ENCODE measurements at regions not wholly inside any gene's neighbourhood (a gene's known extent, or its start where the extent isn't known, plus 50 kb on each side); places are given as distances from the start of the nearest gene placed in this dataset.

DNA sequence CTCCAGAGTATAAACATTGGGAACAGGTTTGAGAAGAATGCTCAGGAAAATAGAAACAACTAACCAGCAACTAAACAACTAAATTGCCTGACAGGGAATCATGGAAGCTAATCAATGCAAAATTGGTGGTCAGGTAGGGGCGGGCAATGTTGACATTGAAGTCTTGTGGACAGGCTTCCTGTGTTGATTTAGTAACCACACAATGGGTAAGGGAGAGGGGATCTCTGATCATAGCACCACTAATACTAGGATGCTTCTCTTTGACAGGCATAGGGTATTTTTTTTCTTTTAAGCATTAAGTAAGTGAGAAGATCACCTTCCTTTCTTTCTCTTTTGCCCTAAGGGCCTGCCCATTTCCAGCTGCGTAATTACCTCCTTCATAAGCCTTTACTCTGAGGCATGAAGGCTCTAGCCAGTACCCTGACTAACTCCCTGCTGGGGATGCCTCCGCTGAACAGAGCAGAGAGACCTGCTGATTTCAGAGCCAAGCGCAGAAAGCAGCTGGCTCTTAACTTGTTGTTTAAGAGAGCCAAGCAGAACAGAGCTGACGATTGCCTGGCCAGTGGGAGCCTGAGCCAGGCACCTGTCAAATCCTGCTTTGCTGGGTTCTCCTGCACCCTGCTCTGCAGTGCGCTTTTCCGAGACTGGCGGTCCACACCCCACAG, 118.7 kb downstream of the BMP2 start:
- no peaks in the 10 kb centered on the region for H3K27me3 ChIP-seq (ENCODE audit: low read depth, low read length)
- H3K27ac ChIP-seq (ENCODE audit: low read length): no peak overlapping the region
- no peaks in the 10 kb centered on the region for H3K4me1 ChIP-seq (ENCODE audit: control insufficient read depth in 1 of 2, insufficient read depth in 2 of 2, low read length in 2 of 2)
- no peaks in the 10 kb centered on the region for H3K36me3 ChIP-seq (ENCODE audit: control insufficient read depth in 1 of 2, insufficient read depth in 2 of 2, low read length in 2 of 2)
- no peak overlapping the region for H3K4me3 ChIP-seq (ENCODE audit: low read depth in 1 of 2, low read length in 2 of 2)
- H3K9me3 ChIP-seq (ENCODE audit: control insufficient read depth in 1 of 2, low read length in 2 of 2): no peaks in the 10 kb centered on the region

- Histone ChIP-seq H3K4me3 (ENCODE audit: low read depth in 1 of 2, low read length in 2 of 2) (no peak overlapping the region), H3K4me1 (ENCODE audit: control insufficient read depth in 1 of 2, insufficient read depth in 2 of 2, low read length in 2 of 2) (no peaks in the 10 kb centered on the region), H3K27ac (ENCODE audit: low read length) (no peak overlapping the region), H3K27me3 (ENCODE audit: low read depth, low read length) (no peaks in the 10 kb centered on the region), H3K36me3 (ENCODE audit: control insufficient read depth in 1 of 2, insufficient read depth in 2 of 2, low read length in 2 of 2) (no peaks in the 10 kb centered on the region), H3K9me3 (ENCODE audit: control insufficient read depth in 1 of 2, low read length in 2 of 2) (no peaks in the 10 kb centered on the region)
These were observed 120.5 kb downstream of the BMP2 start for GRCh38 chr20:6887966-6888365.

DNA sequence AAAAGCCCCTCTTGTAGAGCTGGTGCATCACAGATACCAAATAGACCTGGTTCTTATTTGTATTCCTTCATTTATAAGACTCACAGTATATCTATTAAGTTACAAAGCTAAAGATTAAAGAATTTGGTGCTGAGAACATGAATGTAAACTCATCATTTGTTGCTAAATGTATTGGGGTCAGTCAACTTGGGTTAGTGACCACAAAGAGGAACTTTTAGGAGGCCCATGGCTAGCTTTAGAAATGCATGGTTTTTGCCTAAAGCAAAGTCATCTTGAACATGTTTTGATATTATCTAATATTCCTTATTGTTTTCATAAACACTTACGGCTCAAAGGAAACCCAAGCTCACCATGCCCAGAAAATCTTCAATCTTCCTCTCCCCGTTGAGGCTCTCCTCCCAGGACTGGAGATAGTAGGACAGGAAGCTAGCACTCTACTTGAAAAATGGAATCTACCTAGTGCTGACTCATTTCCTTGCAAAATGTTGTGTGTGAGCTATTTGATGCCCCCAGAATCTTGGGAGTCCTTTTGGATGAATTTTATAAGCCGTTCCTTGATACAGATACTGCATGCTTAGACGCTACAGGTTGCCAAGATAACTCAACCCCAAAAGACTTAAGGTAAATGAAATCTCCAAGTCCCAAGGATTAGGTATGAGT, 121.4 kb downstream of the BMP2 start:
- Histone ChIP-seq H3K4me1 (ENCODE audit: control insufficient read depth in 1 of 2, insufficient read depth in 2 of 2, low read length in 2 of 2) (no peaks in the 10 kb centered on the region), H3K9me3 (ENCODE audit: control insufficient read depth in 1 of 2, low read length in 2 of 2) (no peaks in the 10 kb centered on the region), H3K27me3 (ENCODE audit: low read depth, low read length) (no peaks in the 10 kb centered on the region), H3K27ac (ENCODE audit: low read length) (no peak overlapping the region), H3K4me3 (ENCODE audit: low read depth in 1 of 2, low read length in 2 of 2) (no peak overlapping the region), H3K36me3 (ENCODE audit: control insufficient read depth in 1 of 2, insufficient read depth in 2 of 2, low read length in 2 of 2) (no peaks in the 10 kb centered on the region)

DNA sequence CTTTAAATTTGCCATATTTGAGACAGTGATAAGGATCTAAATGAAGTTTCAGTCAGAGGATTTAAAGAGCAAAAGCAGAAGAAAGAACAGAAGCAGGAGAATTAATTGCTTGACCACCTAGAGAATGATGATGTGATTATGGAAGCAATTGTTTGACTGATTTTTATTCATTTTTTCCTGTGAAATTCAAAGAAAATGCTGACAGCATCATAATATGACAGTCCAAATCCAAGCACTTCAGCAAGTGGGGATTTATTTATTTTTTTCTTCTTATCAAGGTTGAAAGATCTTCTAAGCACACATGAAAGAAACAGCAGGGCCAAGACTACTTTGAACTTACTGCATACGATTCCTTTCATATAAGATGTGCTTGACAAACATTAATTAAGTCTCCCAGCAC, 125.2 kb downstream of the BMP2 start:
- no peaks in the 10 kb centered on the region for H3K9me3 ChIP-seq (ENCODE audit: control insufficient read depth in 1 of 2, low read length in 2 of 2)
- no peaks in the 10 kb centered on the region for H3K4me1 ChIP-seq (ENCODE audit: control insufficient read depth in 1 of 2, insufficient read depth in 2 of 2, low read length in 2 of 2)
- H3K27ac ChIP-seq (ENCODE audit: low read length): no peak overlapping the region
- H3K36me3 ChIP-seq (ENCODE audit: control insufficient read depth in 1 of 2, insufficient read depth in 2 of 2, low read length in 2 of 2): no peaks in the 10 kb centered on the region
- no peaks in the 10 kb centered on the region for H3K27me3 ChIP-seq (ENCODE audit: low read depth, low read length)
- H3K4me3 ChIP-seq (ENCODE audit: low read depth in 1 of 2, low read length in 2 of 2): no peak overlapping the region

GRCh38 chr20:6898928-6899327, 131.4 kb downstream of the BMP2 start:
- Histone ChIP-seq H3K27me3 (ENCODE audit: low read depth, low read length) (no peaks in the 10 kb centered on the region), H3K27ac (ENCODE audit: low read length) (no peak overlapping the region), H3K9me3 (ENCODE audit: control insufficient read depth in 1 of 2, low read length in 2 of 2) (no peaks in the 10 kb centered on the region), H3K4me1 (ENCODE audit: control insufficient read depth in 1 of 2, insufficient read depth in 2 of 2, low read length in 2 of 2) (no peaks in the 10 kb centered on the region), H3K36me3 (ENCODE audit: control insufficient read depth in 1 of 2, insufficient read depth in 2 of 2, low read length in 2 of 2) (no peaks in the 10 kb centered on the region), H3K4me3 (ENCODE audit: low read depth in 1 of 2, low read length in 2 of 2) (no peak overlapping the region)

- Histone ChIP-seq H3K27me3 (ENCODE audit: low read depth, low read length) (no peaks in the 10 kb centered on the region), H3K36me3 (ENCODE audit: control insufficient read depth in 1 of 2, insufficient read depth in 2 of 2, low read length in 2 of 2) (no peaks in the 10 kb centered on the region), H3K4me1 (ENCODE audit: control insufficient read depth in 1 of 2, insufficient read depth in 2 of 2, low read length in 2 of 2) (no peaks in the 10 kb centered on the region), H3K27ac (ENCODE audit: low read length) (no peak overlapping the region), H3K4me3 (ENCODE audit: low read depth in 1 of 2, low read length in 2 of 2) (no peak overlapping the region), H3K9me3 (ENCODE audit: control insufficient read depth in 1 of 2, low read length in 2 of 2) (no peaks in the 10 kb centered on the region)
These were observed 139.4 kb downstream of the BMP2 start for GRCh38 chr20:6906871-6907270.

GRCh38 chr20:6908673-6909072, 141.2 kb downstream of the BMP2 start:
- no peak overlapping the region for H3K27ac ChIP-seq (ENCODE audit: low read length)
- H3K4me3 ChIP-seq (ENCODE audit: low read depth in 1 of 2, low read length in 2 of 2): no peak overlapping the region

DNA sequence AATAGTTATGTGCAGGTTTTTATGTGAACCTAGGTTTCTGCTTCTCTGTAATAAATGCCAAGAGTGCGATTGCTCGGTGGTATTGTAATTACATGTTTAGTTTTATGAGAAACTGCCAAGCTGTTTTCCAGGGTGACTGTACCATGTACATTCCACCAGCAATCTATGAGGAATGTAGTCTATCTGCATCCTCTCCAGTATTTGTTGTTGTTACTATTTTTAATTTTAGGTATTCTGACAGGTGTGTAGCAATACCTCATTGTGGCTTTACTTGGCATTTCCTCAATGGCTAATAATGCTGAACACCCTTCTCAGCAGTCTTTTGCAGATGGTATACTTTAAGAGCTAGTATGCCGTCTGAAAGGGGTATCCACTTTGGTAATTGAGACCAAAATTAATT, 142.1 kb downstream of the BMP2 start:
- H3K4me1 ChIP-seq (ENCODE audit: control insufficient read depth in 1 of 2, insufficient read depth in 2 of 2, low read length in 2 of 2): no peaks in the 10 kb centered on the region
- no peaks in the 10 kb centered on the region for H3K27me3 ChIP-seq (ENCODE audit: low read depth, low read length)
- no peak overlapping the region for H3K4me3 ChIP-seq (ENCODE audit: low read depth in 1 of 2, low read length in 2 of 2)
- H3K27ac ChIP-seq (ENCODE audit: low read length): no peak overlapping the region
- no peaks in the 10 kb centered on the region for H3K36me3 ChIP-seq (ENCODE audit: control insufficient read depth in 1 of 2, insufficient read depth in 2 of 2, low read length in 2 of 2)
- no peaks in the 10 kb centered on the region for H3K9me3 ChIP-seq (ENCODE audit: control insufficient read depth in 1 of 2, low read length in 2 of 2)

More at GRCh38 chr20:6908673-6909072, 141.2 kb downstream of the BMP2 start:
- Histone ChIP-seq H3K4me1 (ENCODE audit: control insufficient read depth in 1 of 2, insufficient read depth in 2 of 2, low read length in 2 of 2) (no peaks in the 10 kb centered on the region), H3K36me3 (ENCODE audit: control insufficient read depth in 1 of 2, insufficient read depth in 2 of 2, low read length in 2 of 2) (no peaks in the 10 kb centered on the region), H3K9me3 (ENCODE audit: control insufficient read depth in 1 of 2, low read length in 2 of 2) (no peaks in the 10 kb centered on the region), H3K27me3 (ENCODE audit: low read depth, low read length) (no peaks in the 10 kb centered on the region)

DNA sequence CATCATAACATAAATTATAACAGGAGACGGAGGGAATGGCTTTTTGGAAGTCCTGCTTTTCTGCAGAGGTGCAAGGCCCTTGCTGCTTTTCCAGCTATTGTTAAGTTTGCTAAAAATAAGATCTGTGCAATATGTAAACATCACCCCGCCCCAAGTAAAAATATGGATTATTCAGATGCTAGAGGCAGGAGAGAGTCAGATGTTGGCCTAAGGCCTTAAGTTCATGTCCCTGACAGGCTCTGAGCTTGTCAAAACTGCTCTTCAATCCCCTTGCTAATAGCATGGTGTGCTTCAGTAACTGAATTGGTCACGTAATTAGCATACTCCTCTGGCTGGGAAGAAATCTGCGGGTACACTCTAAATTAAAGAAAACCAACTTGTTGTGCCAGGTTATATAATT, 147.5 kb downstream of the BMP2 start:
- Histone ChIP-seq H3K4me3 (ENCODE audit: low read depth in 1 of 2, low read length in 2 of 2) (no peak overlapping the region), H3K4me1 (ENCODE audit: control insufficient read depth in 1 of 2, insufficient read depth in 2 of 2, low read length in 2 of 2) (no peaks in the 10 kb centered on the region), H3K27ac (ENCODE audit: low read length) (no peak overlapping the region), H3K36me3 (ENCODE audit: control insufficient read depth in 1 of 2, insufficient read depth in 2 of 2, low read length in 2 of 2) (no peaks in the 10 kb centered on the region), H3K27me3 (ENCODE audit: low read depth, low read length) (no peaks in the 10 kb centered on the region), H3K9me3 (ENCODE audit: control insufficient read depth in 1 of 2, low read length in 2 of 2) (no peaks in the 10 kb centered on the region)

DNA sequence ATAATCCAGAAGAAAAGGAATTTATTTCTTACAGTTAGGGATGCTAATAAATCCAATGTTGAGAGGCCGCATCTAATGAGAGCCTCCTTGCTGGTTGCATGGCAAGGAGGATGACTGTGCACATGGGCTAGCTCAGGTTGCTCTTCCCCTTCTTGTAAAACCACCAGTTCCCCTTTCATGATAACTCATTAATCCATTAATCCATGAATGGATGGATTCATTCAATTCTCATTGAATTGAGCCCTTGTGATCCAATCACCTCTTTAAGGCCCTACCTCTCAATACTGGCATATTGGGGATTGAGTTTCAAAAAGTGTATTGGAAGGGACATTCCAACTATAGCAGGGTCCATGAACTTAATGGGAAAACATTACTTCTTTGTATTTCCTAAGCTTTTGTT, 149.5 kb downstream of the BMP2 start:
- H3K27ac ChIP-seq (ENCODE audit: low read length): no peak overlapping the region
- H3K9me3 ChIP-seq (ENCODE audit: control insufficient read depth in 1 of 2, low read length in 2 of 2): no peaks in the 10 kb centered on the region
- H3K4me3 ChIP-seq (ENCODE audit: low read depth in 1 of 2, low read length in 2 of 2): no peak overlapping the region
- no peaks in the 10 kb centered on the region for H3K36me3 ChIP-seq (ENCODE audit: control insufficient read depth in 1 of 2, insufficient read depth in 2 of 2, low read length in 2 of 2)
- H3K4me1 ChIP-seq (ENCODE audit: control insufficient read depth in 1 of 2, insufficient read depth in 2 of 2, low read length in 2 of 2): no peaks in the 10 kb centered on the region
- no peaks in the 10 kb centered on the region for H3K27me3 ChIP-seq (ENCODE audit: low read depth, low read length)

- Histone ChIP-seq H3K9me3 (ENCODE audit: control insufficient read depth in 1 of 2, low read length in 2 of 2) (no peaks in the 10 kb centered on the region), H3K36me3 (ENCODE audit: control insufficient read depth in 1 of 2, insufficient read depth in 2 of 2, low read length in 2 of 2) (no peaks in the 10 kb centered on the region), H3K27me3 (ENCODE audit: low read depth, low read length) (no peaks in the 10 kb centered on the region), H3K27ac (ENCODE audit: low read length) (no peak overlapping the region), H3K4me1 (ENCODE audit: control insufficient read depth in 1 of 2, insufficient read depth in 2 of 2, low read length in 2 of 2) (no peaks in the 10 kb centered on the region), H3K4me3 (ENCODE audit: low read depth in 1 of 2, low read length in 2 of 2) (no peak overlapping the region)
These were observed 152.4 kb downstream of the BMP2 start for GRCh38 chr20:6919792-6920468.
